IPS-15b (cell line): ENCODE measurements at regions not wholly inside any gene's neighbourhood (a gene's known extent, or its start where the extent isn't known, plus 50 kb on each side); places are given as distances from the start of the nearest gene placed in this dataset.
"Not testable (repeated sequence)": the region's sequence is repeated elsewhere in the genome, so short reads cannot be mapped to it uniquely, and the experiment has no call there.

Source experiments
- H3K27me3 ChIP-seq: one replicate; pipeline ENCODE4 v1.6.1; 2013; ENCODE audit warnings: low read length; ENCODE audit not compliant: control insufficient read depth, insufficient read depth
- H3K36me3 ChIP-seq: one replicate; pipeline ENCODE4 v1.6.1; 2013; ENCODE audit warnings: low read length; ENCODE audit not compliant: control insufficient read depth, insufficient read depth
- H3K4me1 ChIP-seq: one replicate; pipeline ENCODE4 v1.6.1; 2013; ENCODE audit warnings: mild to moderate bottlenecking, low read length; ENCODE audit not compliant: control insufficient read depth, insufficient read depth
- H3K4me3 ChIP-seq: one replicate; pipeline ENCODE4 v1.5.1; 2013; ENCODE audit warnings: low read depth, low read length
- H3K9ac ChIP-seq: one replicate; pipeline ENCODE4 v1.6.1; 2013; ENCODE audit warnings: low read depth, mild to moderate bottlenecking, low read length
- H3K9me3 ChIP-seq: one replicate; pipeline ENCODE4 v1.6.1; 2013; ENCODE audit warnings: mild to moderate bottlenecking, low read length; ENCODE audit not compliant: control insufficient read depth, insufficient read depth

GRCh38 chr3:197459571-197459970 is 96.2 kb downstream of the BDH1 start:
- not testable (repeated sequence) for H3K4me1 ChIP-seq, H3K36me3 ChIP-seq, H3K9ac ChIP-seq, H3K4me3 ChIP-seq, H3K27me3 ChIP-seq, H3K9me3 ChIP-seq

DNA sequence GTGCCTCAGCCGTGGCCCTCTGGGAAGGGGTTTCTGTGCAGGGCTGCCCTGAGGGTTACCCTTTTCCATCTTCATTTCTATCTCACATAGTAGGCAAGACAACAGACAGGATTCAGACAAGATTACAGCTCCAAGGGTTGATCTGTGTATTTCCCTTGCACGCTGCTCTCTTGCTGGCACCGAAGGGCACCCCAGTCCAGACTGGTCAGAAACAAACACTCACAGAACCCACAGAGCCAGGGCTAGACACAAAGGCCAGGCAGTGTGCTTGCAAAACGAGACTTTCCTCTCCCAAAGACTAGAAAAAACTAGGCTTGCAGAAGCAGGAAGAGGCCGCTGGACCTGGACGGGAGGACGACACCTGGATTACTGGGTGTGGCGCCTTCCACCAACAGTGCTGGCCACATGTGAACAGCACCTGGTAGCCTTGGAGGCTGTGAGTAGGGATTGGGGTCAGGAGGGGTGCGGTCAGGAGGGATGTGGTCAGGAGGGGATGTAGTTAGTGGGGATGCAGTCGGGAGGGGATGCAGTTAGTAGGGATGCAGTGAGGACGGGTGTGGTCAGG is 96.8 kb downstream of the BDH1 start:
- no peaks in the 10 kb centered on the region for H3K9me3 ChIP-seq
- H3K27me3 ChIP-seq: peaks cover 13% of the 10 kb centered on the region
- H3K4me3 ChIP-seq: no peak overlapping the region
- no peaks in the 10 kb centered on the region for H3K36me3 ChIP-seq
- no peaks in the 10 kb centered on the region for H3K4me1 ChIP-seq
- no peak overlapping the region for H3K9ac ChIP-seq

GRCh38 chr3:197458179-197458707 is 97.5 kb downstream of the BDH1 start:
- H3K4me1 ChIP-seq: no peaks in the 10 kb centered on the region
- H3K27me3 ChIP-seq: peaks cover 13% of the 10 kb centered on the region
- H3K9me3 ChIP-seq: no peaks in the 10 kb centered on the region
- no peaks in the 10 kb centered on the region for H3K36me3 ChIP-seq
- H3K4me3 ChIP-seq: no peak overlapping the region
- H3K9ac ChIP-seq: no peak overlapping the region

DNA sequence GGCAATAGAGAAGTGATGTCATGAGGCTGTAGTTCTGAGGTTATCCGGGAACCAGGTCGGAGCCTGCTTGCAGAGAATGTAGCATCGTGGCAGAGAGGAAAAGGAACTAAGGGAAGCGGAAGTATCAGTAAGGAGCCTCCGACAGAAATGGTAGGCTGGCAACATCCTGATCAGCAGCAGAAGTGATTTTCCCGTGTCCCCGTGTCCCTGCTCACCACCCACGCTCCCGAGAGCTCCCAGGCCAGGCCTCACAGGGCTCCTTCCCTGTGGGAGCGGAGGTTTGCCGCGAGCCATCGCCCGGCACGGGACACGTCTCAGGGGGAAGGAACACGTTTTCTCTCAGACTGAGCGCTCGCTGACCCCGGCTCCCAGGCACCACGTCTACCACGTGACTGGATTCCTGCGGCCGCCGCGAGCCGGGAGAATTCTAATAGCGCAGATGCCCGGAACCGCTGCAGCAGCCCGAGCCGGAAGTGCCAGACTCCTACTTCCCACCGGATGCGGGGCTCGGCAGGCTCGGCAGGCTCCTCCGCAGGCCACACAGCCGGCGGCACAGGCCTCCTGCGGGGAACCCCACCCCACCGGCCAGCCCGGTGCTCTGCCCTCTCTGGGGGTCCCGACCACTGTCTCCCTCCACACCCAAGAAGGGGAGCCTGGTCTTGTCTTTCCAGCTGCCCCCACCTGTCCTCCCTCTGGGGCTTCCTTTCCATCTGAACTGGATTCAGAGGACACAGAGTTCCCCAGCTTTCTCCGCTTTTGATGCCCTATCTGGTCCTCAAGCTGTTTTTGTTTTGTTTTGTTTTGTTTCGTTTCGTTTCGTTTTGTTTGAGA is 99.3 kb downstream of the BDH1 start:
- Histone ChIP-seq H3K9ac (peak overlapping the region; percentile 84), H3K4me3 (peak overlapping the region; percentile 72), H3K4me1 (no peaks in the 10 kb centered on the region), H3K9me3 (no peaks in the 10 kb centered on the region), H3K27me3 (peaks cover 13% of the 10 kb centered on the region), H3K36me3 (no peaks in the 10 kb centered on the region)

DNA sequence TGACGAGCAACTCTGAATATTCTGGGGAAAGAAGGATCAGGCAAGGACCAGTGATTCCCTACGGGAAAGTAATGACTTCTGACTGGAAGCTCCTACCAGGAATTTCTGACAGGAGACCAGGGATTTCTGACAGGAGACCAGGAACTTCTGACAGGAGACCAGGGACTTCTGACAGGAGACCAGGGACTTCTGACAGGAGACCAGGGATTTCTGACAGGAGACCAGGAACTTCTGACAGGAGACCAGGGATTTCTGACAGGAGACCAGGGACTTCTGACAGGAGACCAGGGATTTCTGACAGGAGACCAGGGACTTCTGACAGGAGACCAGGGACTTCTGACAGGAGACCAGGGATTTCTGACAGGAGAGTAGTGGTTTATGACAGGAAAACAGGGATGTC is 100.9 kb downstream of the BDH1 start:
- H3K36me3 ChIP-seq, H3K4me1 ChIP-seq, H3K4me3 ChIP-seq, H3K9ac ChIP-seq, H3K9me3 ChIP-seq: not testable (repeated sequence)
- H3K27me3 ChIP-seq: peaks cover 13% of the 10 kb centered on the region

GRCh38 chr3:197454014-197454413 is 101.8 kb downstream of the BDH1 start:
- Histone ChIP-seq H3K9me3 (no peaks in the 10 kb centered on the region), H3K9ac (no peak overlapping the region), H3K4me1 (no peaks in the 10 kb centered on the region), H3K27me3 (peaks cover 13% of the 10 kb centered on the region), H3K36me3 (no peaks in the 10 kb centered on the region), H3K4me3 (no peak overlapping the region)

GRCh38 chr3:197450810-197451209 is 105.0 kb downstream of the BDH1 start:
- no peaks in the 10 kb centered on the region for H3K9me3 ChIP-seq
- H3K27me3 ChIP-seq: peaks cover 13% of the 10 kb centered on the region
- no peaks in the 10 kb centered on the region for H3K36me3 ChIP-seq
- H3K4me3 ChIP-seq: no peak overlapping the region
- H3K4me1 ChIP-seq: no peaks in the 10 kb centered on the region
- H3K9ac ChIP-seq: no peak overlapping the region

DNA sequence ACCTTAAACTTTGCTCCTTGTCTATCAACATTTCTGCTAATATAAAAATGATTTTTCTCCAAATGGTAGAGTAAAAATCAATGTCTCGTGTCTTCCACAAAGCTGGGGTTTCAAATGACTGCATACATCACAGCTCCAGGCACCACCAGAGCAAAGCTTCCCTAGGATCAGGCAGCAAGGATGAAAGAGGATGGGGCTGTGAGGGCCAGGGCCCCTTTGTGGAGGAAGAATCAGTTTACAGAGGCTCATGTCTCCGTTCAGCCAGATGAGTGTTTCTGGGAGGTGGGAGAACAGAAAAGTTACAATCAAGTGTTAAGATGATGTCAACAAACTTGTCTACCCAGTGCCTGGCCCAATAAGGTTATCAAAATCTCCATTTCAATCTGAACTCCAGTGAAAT is 105.5 kb downstream of the BDH1 start:
- Histone ChIP-seq H3K36me3 (no peaks in the 10 kb centered on the region), H3K27me3 (peaks cover 11% of the 10 kb centered on the region), H3K9me3 (no peaks in the 10 kb centered on the region), H3K4me3 (no peak overlapping the region), H3K9ac (no peak overlapping the region), H3K4me1 (no peaks in the 10 kb centered on the region)

- not testable (repeated sequence) for H3K9me3 ChIP-seq, H3K4me1 ChIP-seq, H3K4me3 ChIP-seq, H3K36me3 ChIP-seq, H3K9ac ChIP-seq, H3K27me3 ChIP-seq
Measured at GRCh38 chr3:197449181-197449580, 106.6 kb downstream of the BDH1 start.

DNA sequence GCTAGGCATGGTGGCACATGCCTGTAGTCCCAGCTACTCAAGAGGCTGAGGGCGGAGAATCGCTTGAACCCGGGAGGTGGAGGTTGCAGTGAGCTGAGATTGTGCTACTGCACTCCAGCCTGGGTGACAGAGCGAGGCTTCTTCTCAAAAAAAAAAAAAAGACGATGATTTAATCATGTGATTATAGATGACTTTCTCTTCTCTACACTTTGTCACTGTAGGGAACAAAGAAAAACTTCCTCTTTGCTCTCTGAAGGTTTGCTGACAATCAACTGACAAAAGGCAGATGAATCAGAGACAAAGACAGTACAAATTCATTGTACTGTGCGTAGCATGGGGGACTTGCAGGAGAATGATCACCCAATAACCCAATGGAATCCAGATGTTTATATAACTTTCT is 108.0 kb downstream of the BDH1 start:
- H3K4me3 ChIP-seq, H3K4me1 ChIP-seq, H3K27me3 ChIP-seq, H3K9ac ChIP-seq, H3K36me3 ChIP-seq, H3K9me3 ChIP-seq: not testable (repeated sequence)

GRCh38 chr3:197447057-197447456 is 108.7 kb downstream of the BDH1 start:
- no peaks in the 10 kb centered on the region for H3K27me3 ChIP-seq
- H3K4me3 ChIP-seq: no peak overlapping the region
- H3K9me3 ChIP-seq: no peaks in the 10 kb centered on the region
- H3K9ac ChIP-seq: no peak overlapping the region
- H3K4me1 ChIP-seq: no peaks in the 10 kb centered on the region
- no peaks in the 10 kb centered on the region for H3K36me3 ChIP-seq

GRCh38 chr3:197446700-197447056 is 109.1 kb downstream of the BDH1 start:
- no peaks in the 10 kb centered on the region for H3K36me3 ChIP-seq
- no peaks in the 10 kb centered on the region for H3K27me3 ChIP-seq
- no peak overlapping the region for H3K4me3 ChIP-seq
- H3K9ac ChIP-seq: no peak overlapping the region
- H3K4me1 ChIP-seq: no peaks in the 10 kb centered on the region
- no peaks in the 10 kb centered on the region for H3K9me3 ChIP-seq
